DND-41 (cell line): ENCODE measurements at regions not wholly inside any gene's neighbourhood (a gene's known extent, or its start where the extent isn't known, plus 50 kb on each side); places are given as distances from the start of the nearest gene placed in this dataset.

ENCODE experiments used
- ATAC-seq: fragments of 200-7000 bp; cut with Tn5 transposase; 3 replicates; pipeline ENCODE4 v1.9.1; 2021; ENCODE audit warnings: low read depth; ENCODE audit not compliant: insufficient read depth
- DNase-seq: peaks from one replicate; pipeline ENCODE4 v3.0.0-alpha.2; 2020
- H2AFZ ChIP-seq: 2 replicates; pipeline ENCODE4 v1.6.0; 2012; ENCODE audit warnings: low read depth, low read length
- H3K27ac ChIP-seq: 2 replicates; pipeline ENCODE4 v1.5.1; 2012; ENCODE audit warnings: low read length, inconsistent platforms
- H3K27me3 ChIP-seq: fragments of 200-600 bp; sonication (generic); 2 replicates; pipeline ENCODE4 v1.6.0; 2012; ENCODE audit warnings: low read length, mild to moderate bottlenecking, inconsistent platforms; ENCODE audit not compliant: insufficient read depth, poor library complexity
- H3K36me3 ChIP-seq: 2 replicates; pipeline ENCODE4 v1.5.1; 2012; ENCODE audit warnings: low read length, inconsistent platforms; ENCODE audit not compliant: insufficient read depth
- H3K4me1 ChIP-seq: 2 replicates; pipeline ENCODE4 v1.5.1; 2012; ENCODE audit warnings: mild to moderate bottlenecking, low read length; ENCODE audit not compliant: insufficient read depth
- H3K4me2 ChIP-seq: 2 replicates; pipeline ENCODE4 v1.6.0; 2012; ENCODE audit warnings: mild to moderate bottlenecking, moderate library complexity, low read length, inconsistent platforms; ENCODE audit not compliant: insufficient read depth
- H3K4me3 ChIP-seq, 2 experiments: fragments of 200-600 bp in 1 of 2; shearing (Covaris generic) in 1 of 2; 2 replicates each; pipeline ENCODE4 v1.5.1; 2012 to 2016; ENCODE audit warnings: inconsistent platforms in 2 of 2, low read length in 2 of 2, mild to moderate bottlenecking in 2 of 2, low read depth in 1 of 2, moderate library complexity in 1 of 2
- H3K79me2 ChIP-seq: 2 replicates; pipeline ENCODE4 v1.6.0; 2012; ENCODE audit warnings: low read length, inconsistent platforms; ENCODE audit not compliant: insufficient read depth
- H3K9ac ChIP-seq: 2 replicates; pipeline ENCODE4 v1.6.0; 2012; ENCODE audit warnings: low read depth, mild to moderate bottlenecking, inconsistent platforms, low read length, moderate library complexity
- H3K9me3 ChIP-seq: 2 replicates; pipeline ENCODE4 v1.5.1; 2012; ENCODE audit warnings: low read length, moderate library complexity, mild to moderate bottlenecking, inconsistent platforms; ENCODE audit not compliant: insufficient read depth, severe bottlenecking
- H4K20me1 ChIP-seq: 2 replicates; pipeline ENCODE4 v1.6.0; 2012; ENCODE audit warnings: low read length; ENCODE audit not compliant: insufficient read depth
- CTCF ChIP-seq: IDR thresholded peaks from 2 replicates; pipeline ENCODE4 v1.5.1; 2012; ENCODE audit warnings: borderline replicate concordance, low read length, moderate library complexity, mild to moderate bottlenecking; ENCODE audit not compliant: poor library complexity, severe bottlenecking; ENCODE audit errors: extremely low read depth
- EZH2 ChIP-seq: IDR thresholded peaks from 3 replicates; pipeline ENCODE4 v1.6.1; 2012; ENCODE audit warnings: borderline replicate concordance, low read depth, mild to moderate bottlenecking, moderate library complexity, low read length, inconsistent platforms; ENCODE audit not compliant: severe bottlenecking

- no peaks in the 10 kb centered on the region for H3K9me3 ChIP-seq
Observed at GRCh38 chr14:105854600-105855245, 328.3 kb downstream of the TMEM121 start.

DNA sequence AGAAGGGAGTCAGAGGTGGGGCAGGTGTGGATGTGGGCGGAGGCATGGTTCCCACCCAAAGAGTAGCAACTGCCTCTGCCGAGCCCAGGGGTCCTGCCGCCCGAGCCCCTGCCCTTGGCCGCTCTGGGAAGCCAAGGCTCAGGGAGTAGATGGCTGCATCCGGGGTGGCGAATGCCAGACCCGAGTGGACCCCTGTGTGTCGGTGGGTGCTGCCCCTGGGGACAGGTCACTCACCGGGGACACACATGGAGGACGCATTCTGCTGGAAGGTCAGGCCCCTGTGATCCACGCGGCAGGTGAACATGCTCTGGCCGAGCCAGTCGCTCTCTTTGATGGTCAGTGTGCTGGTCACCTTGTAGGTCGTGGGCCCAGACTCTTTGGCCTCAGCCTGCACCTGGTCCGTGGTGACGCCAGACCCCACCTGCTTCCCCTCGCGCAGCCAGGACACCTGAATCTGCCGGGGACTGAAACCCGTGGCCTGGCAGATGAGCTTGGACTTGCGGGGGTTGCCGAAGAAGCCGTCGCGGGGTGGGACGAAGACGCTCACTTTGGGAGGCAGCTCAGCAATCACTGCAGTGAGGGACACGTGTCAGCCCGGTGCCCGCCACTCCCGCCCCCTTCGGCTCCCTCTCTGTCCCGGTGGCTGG, 329.0 kb downstream of the TMEM121 start:
- H3K27me3 ChIP-seq = no peaks in the 10 kb centered on the region
- H3K4me1 ChIP-seq = peaks cover 2% of the 10 kb centered on the region; the same call in 1 of the 2 replicates
- H3K4me2 ChIP-seq = no peak overlapping the region
- peak; percentile 2 for DNase-seq
- no peaks in the 10 kb centered on the region for H3K79me2 ChIP-seq
- 0 out of 2 replicates have a peak, but pooled peaks cover 3% of the 10 kb centered on the region for H4K20me1 ChIP-seq
- H3K27ac ChIP-seq = no peak overlapping the region
- no peaks in the 10 kb centered on the region for H3K36me3 ChIP-seq
- H3K9me3 ChIP-seq = no peaks in the 10 kb centered on the region
- TF ChIP-seq CTCF (no peak), EZH2 (no peak)
- no peak overlapping the region for H3K4me3 ChIP-seq
- no peak overlapping the region for H2AFZ ChIP-seq
- no peak overlapping the region for H3K9ac ChIP-seq
- no peak for ATAC-seq

More at GRCh38 chr14:105854600-105855245, 328.3 kb downstream of the TMEM121 start:
- Histone ChIP-seq H3K9ac (no peak overlapping the region), H2AFZ (no peak overlapping the region), H3K4me3 (no peak overlapping the region), H3K36me3 (no peaks in the 10 kb centered on the region), H3K4me2 (no peak overlapping the region), H3K4me1 (no peaks in the 10 kb centered on the region), H3K79me2 (no peaks in the 10 kb centered on the region), H4K20me1 (0 out of 2 replicates have a peak, but pooled peaks cover 3% of the 10 kb centered on the region), H3K27me3 (no peaks in the 10 kb centered on the region), H3K27ac (no peak overlapping the region)
- DNase-seq (peak; percentile 2), ATAC-seq (no peak)
- TF ChIP-seq EZH2 (no peak), CTCF (no peak)

GRCh38 chr14:105855893-105856675, 329.7 kb downstream of the TMEM121 start:
- Histone ChIP-seq H4K20me1 (0 out of 2 replicates have a peak, but pooled peaks cover 3% of the 10 kb centered on the region), H3K9me3 (no peaks in the 10 kb centered on the region), H3K27me3 (no peaks in the 10 kb centered on the region), H2AFZ (no peak overlapping the region), H3K36me3 (no peaks in the 10 kb centered on the region), H3K9ac (no peak overlapping the region), H3K4me1 (peaks cover 9% of the 10 kb centered on the region), H3K79me2 (no peaks in the 10 kb centered on the region), H3K4me3 (no peak overlapping the region), H3K27ac (no peak overlapping the region), H3K4me2 (no peak overlapping the region)
- peak; percentile 1 for DNase-seq
- TF ChIP-seq EZH2 (no peak), CTCF (no peak)
- ATAC-seq = no peak
